ENCODE measurements at regions not wholly inside any gene's neighbourhood (a gene's known extent, or its start where the extent isn't known, plus 50 kb on each side); places are given as distances from the start of the nearest gene placed in this dataset.

DNA sequence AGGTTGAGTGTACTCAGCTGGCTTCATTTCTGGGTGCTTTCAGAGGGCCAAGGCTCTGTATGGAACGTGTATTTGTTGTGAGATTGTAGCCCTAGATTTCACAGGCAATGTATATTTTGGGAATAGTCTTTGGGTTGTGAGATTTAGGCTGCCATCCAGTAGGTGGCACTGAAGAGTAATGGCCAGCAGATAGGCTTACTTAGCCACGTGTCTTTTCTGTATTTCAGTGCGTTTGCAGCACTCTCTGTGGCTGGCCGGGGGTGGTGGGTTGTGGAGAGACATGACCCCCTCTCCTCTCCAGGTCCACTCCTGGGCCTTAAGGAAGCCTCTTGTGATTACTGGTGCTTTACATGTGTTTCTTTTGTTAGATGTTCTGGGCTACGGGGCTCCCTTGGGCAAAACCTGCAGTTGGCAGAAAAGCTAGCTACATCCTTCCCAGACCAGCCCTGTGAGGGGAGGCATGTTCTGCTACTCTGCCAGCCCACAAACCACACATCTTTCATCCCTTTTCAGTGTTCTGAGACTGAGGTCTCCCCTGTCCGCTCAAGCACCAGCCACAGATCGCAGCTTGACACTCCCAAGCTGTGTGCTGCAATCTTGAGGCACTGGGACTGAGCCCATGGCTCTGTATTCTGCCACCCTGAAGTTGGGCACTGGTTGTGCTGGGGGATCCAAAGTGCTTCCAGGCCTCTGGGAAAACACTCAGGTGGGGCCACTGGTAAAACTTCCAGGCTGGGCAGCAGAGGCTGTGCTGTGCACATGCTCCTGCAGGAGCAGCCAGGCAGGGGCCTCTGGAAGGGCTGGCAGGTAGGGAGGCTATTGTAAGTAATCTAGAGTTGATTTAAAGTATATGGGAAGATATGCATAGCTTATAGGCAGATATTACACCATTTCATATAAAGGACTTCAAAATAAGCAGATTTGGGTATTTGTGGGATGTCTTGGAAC is 1096.8 kb upstream of the PCDH20 start:
- TF ChIP-seq, protein P1, sequence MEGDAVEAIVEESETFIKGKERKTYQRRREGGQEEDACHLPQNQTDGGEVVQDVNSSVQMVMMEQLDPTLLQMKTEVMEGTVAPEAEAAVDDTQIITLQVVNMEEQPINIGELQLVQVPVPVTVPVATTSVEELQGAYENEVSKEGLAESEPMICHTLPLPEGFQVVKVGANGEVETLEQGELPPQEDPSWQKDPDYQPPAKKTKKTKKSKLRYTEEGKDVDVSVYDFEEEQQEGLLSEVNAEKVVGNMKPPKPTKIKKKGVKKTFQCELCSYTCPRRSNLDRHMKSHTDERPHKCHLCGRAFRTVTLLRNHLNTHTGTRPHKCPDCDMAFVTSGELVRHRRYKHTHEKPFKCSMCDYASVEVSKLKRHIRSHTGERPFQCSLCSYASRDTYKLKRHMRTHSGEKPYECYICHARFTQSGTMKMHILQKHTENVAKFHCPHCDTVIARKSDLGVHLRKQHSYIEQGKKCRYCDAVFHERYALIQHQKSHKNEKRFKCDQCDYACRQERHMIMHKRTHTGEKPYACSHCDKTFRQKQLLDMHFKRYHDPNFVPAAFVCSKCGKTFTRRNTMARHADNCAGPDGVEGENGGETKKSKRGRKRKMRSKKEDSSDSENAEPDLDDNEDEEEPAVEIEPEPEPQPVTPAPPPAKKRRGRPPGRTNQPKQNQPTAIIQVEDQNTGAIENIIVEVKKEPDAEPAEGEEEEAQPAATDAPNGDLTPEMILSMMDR (IDR thresholded peaks at IDR 0.05), result peak in 1 of 2 donors; percentile 13
- no peak for TF ChIP-seq POLR2AphosphoS5 (IDR thresholded peaks at IDR 0.05)
- no peak for TF ChIP-seq EP300 (IDR thresholded peaks at IDR 0.05)

All from suprapubic skin (tissue), 4 donors.